HEK293 (cell line): ENCODE measurements at regions not wholly inside any gene's neighbourhood (a gene's known extent, or its start where the extent isn't known, plus 50 kb on each side); places are given as distances from the start of the nearest gene placed in this dataset.

ENCODE experiments used
- CTCF ChIA-PET: fragments of 350-600 bp; formaldehyde crosslinking; extraction: SDS; loops from one replicate; lab custom pipeline; 2021; ENCODE audit warnings: antibody characterized with exemption; lab: Yijun Ruan, JAX
- POLR2A ChIA-PET: fragments of 300-600 bp; formaldehyde crosslinking; extraction: SDS; loops from one replicate; lab custom pipeline; 2020; ENCODE audit warnings: antibody characterized with exemption, inconsistent platforms; lab: Yijun Ruan, JAX
- H3K27ac ChIP-seq: fragments of 200-500 bp; sonication (Bioruptor generic); 2 replicates; pipeline ENCODE4 v1.5.1; 2014; ENCODE audit warnings: low read depth, low read length, control low read depth, inconsistent platforms; ENCODE audit errors: extremely low read depth
- H3K36me3 ChIP-seq, 2 experiments: fragments of 200-500 bp in 1 of 2; sonication (Bioruptor generic) in 1 of 2; 1 replicate in 1 of 2; 2 replicates in 1 of 2; pipeline ENCODE4 v1.5.1; 2014 to 2017; ENCODE audit warnings: inconsistent platforms in 2 of 2, low read length in 2 of 2; ENCODE audit not compliant: control insufficient read depth in 2 of 2, insufficient read depth in 1 of 2
- H3K4me1 ChIP-seq: fragments of 200-500 bp; sonication (Bioruptor generic); 2 replicates; pipeline ENCODE4 v1.5.1; 2014; ENCODE audit warnings: mild to moderate bottlenecking, low read length, inconsistent platforms; ENCODE audit not compliant: control insufficient read depth, insufficient read depth
- H3K4me3 ChIP-seq: 2 replicates; pipeline ENCODE4 v1.5.1; 2011; ENCODE audit warnings: low read depth, mild to moderate bottlenecking, control low read depth, low read length, moderate library complexity
- H3K9me3 ChIP-seq: fragments of 200-500 bp; sonication (Bioruptor generic); 2 replicates; pipeline ENCODE4 v1.5.1; 2014; ENCODE audit warnings: low read depth, low read length, inconsistent platforms; ENCODE audit not compliant: control insufficient read depth, insufficient read depth
- HOXD13 ChIP-seq: sonication (generic); formaldehyde crosslinking; IDR thresholded peaks from 2 replicates; pipeline ENCODE4 v1.8.0; 2022; ENCODE audit warnings: missing genetic modification reagents, borderline replicate concordance
- IKZF3 ChIP-seq: fragments of 450-650 bp; IDR thresholded peaks from 2 replicates; pipeline ENCODE4 v1.5.0; 2018; ENCODE audit warnings: missing biosample characterization, mild to moderate bottlenecking, missing genetic modification characterization, moderate library complexity
- KLF10 ChIP-seq: fragments of 450-650 bp; IDR thresholded peaks from 2 replicates; pipeline ENCODE4 v1.5.1; 2018; ENCODE audit warnings: missing biosample characterization, mild to moderate bottlenecking, missing genetic modification characterization
- MEIS1 ChIP-seq: sonication (generic); formaldehyde crosslinking; IDR thresholded peaks from 2 replicates; pipeline ENCODE4 v1.8.1; 2022; ENCODE audit warnings: missing genetic modification reagents, mild to moderate bottlenecking, borderline replicate concordance
- OSR2 ChIP-seq: fragments of 450-650 bp; formaldehyde crosslinking; IDR thresholded peaks from 2 replicates; pipeline ENCODE4 v1.5.1; 2016; ENCODE audit warnings: missing biosample characterization, missing genetic modification characterization
- PRDM1 ChIP-seq: fragments of 450-650 bp; formaldehyde crosslinking; IDR thresholded peaks from 2 replicates; pipeline ENCODE4; 2016; ENCODE audit warnings: missing biosample characterization, missing genetic modification characterization
- SALL2 ChIP-seq: fragments of 450-650 bp; formaldehyde crosslinking; IDR thresholded peaks from 2 replicates; pipeline ENCODE4 v1.5.0; 2017; ENCODE audit warnings: missing biosample characterization, mild to moderate bottlenecking, missing genetic modification characterization, borderline replicate concordance
- SCRT2 ChIP-seq: fragments of 450-650 bp; formaldehyde crosslinking; IDR thresholded peaks from 2 replicates; pipeline ENCODE4 v1.5.1; 2016; ENCODE audit warnings: missing biosample characterization, missing genetic modification characterization
- ZNF138 ChIP-seq: fragments of 450-650 bp; formaldehyde crosslinking; IDR thresholded peaks from 2 replicates; pipeline ENCODE4 v1.5.1; 2016; ENCODE audit warnings: missing biosample characterization, missing genetic modification characterization, borderline replicate concordance
- ZNF202 ChIP-seq: fragments of 450-650 bp; formaldehyde crosslinking; IDR thresholded peaks from 2 replicates; pipeline ENCODE4 v1.5.1; 2016; ENCODE audit warnings: missing biosample characterization, missing genetic modification characterization, borderline replicate concordance
- ZNF23 ChIP-seq: fragments of 450-650 bp; formaldehyde crosslinking; IDR thresholded peaks from 2 replicates; pipeline ENCODE4 v1.5.1; 2016; ENCODE audit warnings: missing biosample characterization, missing genetic modification characterization, borderline replicate concordance
- ZNF341 ChIP-seq: fragments of 450-650 bp; formaldehyde crosslinking; IDR thresholded peaks from 2 replicates; pipeline ENCODE4; 2016; ENCODE audit warnings: low read depth, missing biosample characterization, missing genetic modification characterization
- ZNF48 ChIP-seq: fragments of 450-650 bp; formaldehyde crosslinking; IDR thresholded peaks from 2 replicates; pipeline ENCODE4 v1.5.1; 2016; ENCODE audit warnings: missing biosample characterization, missing genetic modification characterization
- ZNF600 ChIP-seq: fragments of 450-650 bp; formaldehyde crosslinking; IDR thresholded peaks from 2 replicates; pipeline ENCODE4 v1.5.1; 2016; ENCODE audit warnings: missing biosample characterization, missing genetic modification characterization
- ZNF660 ChIP-seq: fragments of 450-650 bp; IDR thresholded peaks from 2 replicates; pipeline ENCODE4 v1.5.1; 2018; ENCODE audit warnings: missing biosample characterization, mild to moderate bottlenecking, missing genetic modification characterization
- ZNF747 ChIP-seq: fragments of 450-650 bp; formaldehyde crosslinking; IDR thresholded peaks from 2 replicates; pipeline ENCODE4 v1.5.1; 2016; ENCODE audit warnings: missing biosample characterization, missing genetic modification characterization
- ZNF776 ChIP-seq: fragments of 450-650 bp; formaldehyde crosslinking; IDR thresholded peaks from 2 replicates; pipeline ENCODE4 v1.5.0; 2017; ENCODE audit warnings: missing biosample characterization, missing genetic modification characterization, borderline replicate concordance
- ZNF785 ChIP-seq: fragments of 450-650 bp; formaldehyde crosslinking; IDR thresholded peaks from 2 replicates; pipeline ENCODE4 v1.5.1; 2016; ENCODE audit warnings: missing biosample characterization, missing genetic modification characterization
- ZNF791 ChIP-seq: fragments of 450-650 bp; formaldehyde crosslinking; IDR thresholded peaks from 2 replicates; pipeline ENCODE4 v1.5.1; 2016; ENCODE audit warnings: missing biosample characterization, missing genetic modification characterization
- ZNF843 ChIP-seq: fragments of 450-650 bp; formaldehyde crosslinking; IDR thresholded peaks from 2 replicates; pipeline ENCODE4 v1.5.1; 2016; ENCODE audit warnings: missing biosample characterization, missing genetic modification characterization
- TF ChIP-seq, protein P1 (sequence below): fragments of 450-650 bp; formaldehyde crosslinking; IDR thresholded peaks from 2 replicates; pipeline ENCODE4 v1.5.1; 2016; ENCODE audit warnings: missing biosample characterization, missing genetic modification characterization
- TF ChIP-seq, protein P2 (sequence below): fragments of 450-650 bp; formaldehyde crosslinking; conservative IDR thresholded peaks from 2 replicates; pipeline ENCODE4 v1.5.1; 2016; ENCODE audit warnings: low read depth, missing biosample characterization, missing genetic modification characterization
- TF ChIP-seq, protein P3 (sequence below): sonication (generic); formaldehyde crosslinking; IDR thresholded peaks from 2 replicates; pipeline ENCODE4 v1.8.1; 2022; ENCODE audit warnings: mild to moderate bottlenecking, moderate library complexity, missing genetic modification reagents
- TF ChIP-seq, protein P4 (sequence below): fragments of 450-650 bp; formaldehyde crosslinking; IDR thresholded peaks from 2 replicates; pipeline ENCODE4 v1.5.1; 2016; ENCODE audit warnings: missing biosample characterization, missing genetic modification characterization, low read depth
- TF ChIP-seq, protein P5 (sequence below): fragments of 450-650 bp; formaldehyde crosslinking; IDR thresholded peaks from 2 replicates; pipeline ENCODE4 v1.5.1; 2016; ENCODE audit warnings: missing biosample characterization, missing genetic modification characterization

DNA sequence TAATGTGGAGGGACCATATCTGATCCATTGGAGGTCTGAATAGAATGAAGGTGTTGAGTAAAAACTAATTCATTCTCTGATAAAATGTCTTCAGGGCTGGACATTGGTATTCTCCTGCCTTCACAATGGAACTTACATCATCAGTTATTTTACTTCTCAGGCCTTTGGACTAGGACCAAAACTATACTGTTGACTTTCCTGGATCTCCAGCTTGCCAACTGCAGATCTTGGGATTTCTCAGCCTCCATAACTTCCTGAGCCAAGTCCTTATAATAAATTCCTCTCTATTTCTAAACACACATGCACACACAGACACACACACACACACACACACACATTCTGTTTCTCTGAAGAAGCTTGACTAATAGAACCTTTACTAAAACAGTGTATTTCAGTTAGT is 1858.6 kb upstream of the ADGRL3 start:
- no peak for TF ChIP-seq OSR2 (tag by site-specific recombination)
- TF ChIP-seq, protein P1, sequence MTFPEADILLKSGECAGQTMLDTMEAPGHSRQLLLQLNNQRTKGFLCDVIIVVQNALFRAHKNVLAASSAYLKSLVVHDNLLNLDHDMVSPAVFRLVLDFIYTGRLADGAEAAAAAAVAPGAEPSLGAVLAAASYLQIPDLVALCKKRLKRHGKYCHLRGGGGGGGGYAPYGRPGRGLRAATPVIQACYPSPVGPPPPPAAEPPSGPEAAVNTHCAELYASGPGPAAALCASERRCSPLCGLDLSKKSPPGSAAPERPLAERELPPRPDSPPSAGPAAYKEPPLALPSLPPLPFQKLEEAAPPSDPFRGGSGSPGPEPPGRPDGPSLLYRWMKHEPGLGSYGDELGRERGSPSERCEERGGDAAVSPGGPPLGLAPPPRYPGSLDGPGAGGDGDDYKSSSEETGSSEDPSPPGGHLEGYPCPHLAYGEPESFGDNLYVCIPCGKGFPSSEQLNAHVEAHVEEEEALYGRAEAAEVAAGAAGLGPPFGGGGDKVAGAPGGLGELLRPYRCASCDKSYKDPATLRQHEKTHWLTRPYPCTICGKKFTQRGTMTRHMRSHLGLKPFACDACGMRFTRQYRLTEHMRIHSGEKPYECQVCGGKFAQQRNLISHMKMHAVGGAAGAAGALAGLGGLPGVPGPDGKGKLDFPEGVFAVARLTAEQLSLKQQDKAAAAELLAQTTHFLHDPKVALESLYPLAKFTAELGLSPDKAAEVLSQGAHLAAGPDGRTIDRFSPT: no peak
- no peak for TF ChIP-seq PRDM1 (tag by site-specific recombination)
- no peak for TF ChIP-seq SALL2 (tag by site-specific recombination)
- no peak for TF ChIP-seq ZNF138 (tag by site-specific recombination)
- TF ChIP-seq, protein P2, sequence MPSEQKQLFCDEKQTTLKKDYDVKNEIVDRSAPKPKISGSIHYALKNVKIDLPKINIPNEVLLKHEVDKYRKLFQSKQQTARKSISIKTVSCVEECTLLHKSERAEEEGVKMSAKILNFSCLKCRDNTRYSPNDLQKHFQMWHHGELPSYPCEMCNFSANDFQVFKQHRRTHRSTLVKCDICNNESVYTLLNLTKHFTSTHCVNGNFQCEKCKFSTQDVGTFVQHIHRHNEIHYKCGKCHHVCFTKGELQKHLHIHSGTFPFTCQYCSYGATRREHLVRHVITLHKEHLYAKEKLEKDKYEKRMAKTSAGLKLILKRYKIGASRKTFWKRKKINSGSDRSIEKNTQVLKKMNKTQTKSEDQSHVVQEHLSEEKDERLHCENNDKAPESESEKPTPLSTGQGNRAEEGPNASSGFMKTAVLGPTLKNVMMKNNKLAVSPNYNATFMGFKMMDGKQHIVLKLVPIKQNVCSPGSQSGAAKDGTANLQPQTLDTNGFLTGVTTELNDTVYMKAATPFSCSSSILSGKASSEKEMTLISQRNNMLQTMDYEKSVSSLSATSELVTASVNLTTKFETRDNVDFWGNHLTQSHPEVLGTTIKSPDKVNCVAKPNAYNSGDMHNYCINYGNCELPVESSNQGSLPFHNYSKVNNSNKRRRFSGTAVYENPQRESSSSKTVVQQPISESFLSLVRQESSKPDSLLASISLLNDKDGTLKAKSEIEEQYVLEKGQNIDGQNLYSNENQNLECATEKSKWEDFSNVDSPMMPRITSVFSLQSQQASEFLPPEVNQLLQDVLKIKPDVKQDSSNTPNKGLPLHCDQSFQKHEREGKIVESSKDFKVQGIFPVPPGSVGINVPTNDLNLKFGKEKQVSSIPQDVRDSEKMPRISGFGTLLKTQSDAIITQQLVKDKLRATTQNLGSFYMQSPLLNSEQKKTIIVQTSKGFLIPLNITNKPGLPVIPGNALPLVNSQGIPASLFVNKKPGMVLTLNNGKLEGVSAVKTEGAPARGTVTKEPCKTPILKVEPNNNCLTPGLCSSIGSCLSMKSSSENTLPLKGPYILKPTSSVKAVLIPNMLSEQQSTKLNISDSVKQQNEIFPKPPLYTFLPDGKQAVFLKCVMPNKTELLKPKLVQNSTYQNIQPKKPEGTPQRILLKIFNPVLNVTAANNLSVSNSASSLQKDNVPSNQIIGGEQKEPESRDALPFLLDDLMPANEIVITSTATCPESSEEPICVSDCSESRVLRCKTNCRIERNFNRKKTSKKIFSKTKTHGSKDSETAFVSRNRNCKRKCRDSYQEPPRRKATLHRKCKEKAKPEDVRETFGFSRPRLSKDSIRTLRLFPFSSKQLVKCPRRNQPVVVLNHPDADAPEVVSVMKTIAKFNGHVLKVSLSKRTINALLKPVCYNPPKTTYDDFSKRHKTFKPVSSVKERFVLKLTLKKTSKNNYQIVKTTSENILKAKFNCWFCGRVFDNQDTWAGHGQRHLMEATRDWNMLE: no peak
- TF ChIP-seq ZNF785 (tag by site-specific recombination): no peak
- no peak for TF ChIP-seq ZNF600 (tag by site-specific recombination)
- TF ChIP-seq SCRT2 (tag by site-specific recombination): no peak
- TF ChIP-seq, all 188 proteins: peak for 0
- Histone ChIP-seq H3K27ac (no peak overlapping the region), H3K4me3 (no peak overlapping the region), H3K36me3 (no peaks in the 10 kb centered on the region), H3K4me1 (no peaks in the 10 kb centered on the region), H3K9me3 (no peaks in the 10 kb centered on the region)
- POLR2A ChIA-PET: no interaction called here
- CTCF ChIA-PET: no interaction called here

DNA sequence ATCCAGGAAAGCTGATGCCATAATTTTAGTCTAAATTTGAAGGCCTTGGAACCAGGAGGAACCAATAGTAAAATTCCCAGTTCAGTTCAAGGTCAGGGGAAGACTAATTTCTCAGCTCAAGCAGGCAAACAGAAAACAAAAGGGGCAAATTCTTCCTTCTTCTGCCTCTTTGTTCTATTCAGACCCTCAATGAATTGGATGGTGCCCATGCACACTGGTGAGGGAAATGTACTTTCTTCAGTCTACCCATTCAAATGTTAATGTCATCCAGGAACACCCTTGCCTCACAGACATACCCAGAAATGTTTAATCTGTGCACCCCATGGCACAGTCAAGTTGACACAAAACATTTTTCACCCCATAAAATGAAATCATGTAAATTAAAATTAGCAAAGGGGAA is 1851.2 kb upstream of the ADGRL3 start:
- Histone ChIP-seq H3K4me1 (no peaks in the 10 kb centered on the region), H3K36me3 (no peaks in the 10 kb centered on the region), H3K9me3 (no peaks in the 10 kb centered on the region), H3K27ac (no peak overlapping the region), H3K4me3 (no peak overlapping the region)
- POLR2A ChIA-PET: no interaction called here
- CTCF ChIA-PET: no interaction called here
- TF ChIP-seq MEIS1 (CRISPR knock-in tag) (no peak), ZNF776 (tag by site-specific recombination) (no peak), ZNF843 (tag by site-specific recombination) (no peak), ZNF23 (tag by site-specific recombination) (no peak), IKZF3 (no peak), ZNF660 (tag by site-specific recombination) (no peak), HOXD13 (CRISPR knock-in tag) (no peak), ZNF341 (tag by site-specific recombination) (no peak), KLF10 (tag by site-specific recombination) (no peak), ZNF791 (tag by site-specific recombination) (no peak), SALL2 (tag by site-specific recombination) (no peak), ZNF202 (tag by site-specific recombination) (no peak), ZNF747 (tag by site-specific recombination) (no peak), ZNF48 (tag by site-specific recombination) (no peak)
- TF ChIP-seq, protein P3, sequence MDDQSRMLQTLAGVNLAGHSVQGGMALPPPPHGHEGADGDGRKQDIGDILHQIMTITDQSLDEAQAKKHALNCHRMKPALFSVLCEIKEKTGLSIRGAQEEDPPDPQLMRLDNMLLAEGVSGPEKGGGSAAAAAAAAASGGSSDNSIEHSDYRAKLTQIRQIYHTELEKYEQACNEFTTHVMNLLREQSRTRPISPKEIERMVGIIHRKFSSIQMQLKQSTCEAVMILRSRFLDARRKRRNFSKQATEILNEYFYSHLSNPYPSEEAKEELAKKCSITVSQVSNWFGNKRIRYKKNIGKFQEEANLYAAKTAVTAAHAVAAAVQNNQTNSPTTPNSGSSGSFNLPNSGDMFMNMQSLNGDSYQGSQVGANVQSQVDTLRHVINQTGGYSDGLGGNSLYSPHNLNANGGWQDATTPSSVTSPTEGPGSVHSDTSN: no peak
- TF ChIP-seq, protein P4, sequence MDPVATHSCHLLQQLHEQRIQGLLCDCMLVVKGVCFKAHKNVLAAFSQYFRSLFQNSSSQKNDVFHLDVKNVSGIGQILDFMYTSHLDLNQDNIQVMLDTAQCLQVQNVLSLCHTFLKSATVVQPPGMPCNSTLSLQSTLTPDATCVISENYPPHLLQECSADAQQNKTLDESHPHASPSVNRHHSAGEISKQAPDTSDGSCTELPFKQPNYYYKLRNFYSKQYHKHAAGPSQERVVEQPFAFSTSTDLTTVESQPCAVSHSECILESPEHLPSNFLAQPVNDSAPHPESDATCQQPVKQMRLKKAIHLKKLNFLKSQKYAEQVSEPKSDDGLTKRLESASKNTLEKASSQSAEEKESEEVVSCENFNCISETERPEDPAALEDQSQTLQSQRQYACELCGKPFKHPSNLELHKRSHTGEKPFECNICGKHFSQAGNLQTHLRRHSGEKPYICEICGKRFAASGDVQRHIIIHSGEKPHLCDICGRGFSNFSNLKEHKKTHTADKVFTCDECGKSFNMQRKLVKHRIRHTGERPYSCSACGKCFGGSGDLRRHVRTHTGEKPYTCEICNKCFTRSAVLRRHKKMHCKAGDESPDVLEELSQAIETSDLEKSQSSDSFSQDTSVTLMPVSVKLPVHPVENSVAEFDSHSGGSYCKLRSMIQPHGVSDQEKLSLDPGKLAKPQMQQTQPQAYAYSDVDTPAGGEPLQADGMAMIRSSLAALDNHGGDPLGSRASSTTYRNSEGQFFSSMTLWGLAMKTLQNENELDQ (tag by site-specific recombination): no peak
- TF ChIP-seq, protein P5, sequence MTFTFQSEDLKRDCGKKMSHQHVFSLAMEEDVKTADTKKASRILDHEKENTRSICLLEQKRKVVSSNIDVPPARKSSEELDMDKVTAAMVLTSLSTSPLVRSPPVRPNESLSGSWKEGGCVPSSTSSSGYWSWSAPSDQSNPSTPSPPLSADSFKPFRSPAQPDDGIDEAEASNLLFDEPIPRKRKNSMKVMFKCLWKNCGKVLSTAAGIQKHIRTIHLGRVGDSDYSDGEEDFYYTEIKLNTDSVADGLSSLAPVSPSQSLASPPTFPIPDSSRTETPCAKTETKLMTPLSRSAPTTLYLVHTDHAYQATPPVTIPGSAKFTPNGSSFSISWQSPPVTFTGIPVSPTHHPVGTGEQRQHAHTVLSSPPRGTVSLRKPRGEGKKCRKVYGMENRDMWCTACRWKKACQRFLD (tag by site-specific recombination): no peak
